DMS 273 (cell line): ENCODE measurements at regions not wholly inside any gene's neighbourhood (a gene's known extent, or its start where the extent isn't known, plus 50 kb on each side); places are given as distances from the start of the nearest gene placed in this dataset.
"Not testable (repeated sequence)": the region's sequence is repeated elsewhere in the genome, so short reads cannot be mapped to it uniquely, and the experiment has no call there.

Experiments used
- DNase-seq: peaks from one replicate; lab custom pipeline; 2025; ENCODE audit not compliant: unreplicated experiment; lab: John Stamatoyannopoulos, UW

DNA sequence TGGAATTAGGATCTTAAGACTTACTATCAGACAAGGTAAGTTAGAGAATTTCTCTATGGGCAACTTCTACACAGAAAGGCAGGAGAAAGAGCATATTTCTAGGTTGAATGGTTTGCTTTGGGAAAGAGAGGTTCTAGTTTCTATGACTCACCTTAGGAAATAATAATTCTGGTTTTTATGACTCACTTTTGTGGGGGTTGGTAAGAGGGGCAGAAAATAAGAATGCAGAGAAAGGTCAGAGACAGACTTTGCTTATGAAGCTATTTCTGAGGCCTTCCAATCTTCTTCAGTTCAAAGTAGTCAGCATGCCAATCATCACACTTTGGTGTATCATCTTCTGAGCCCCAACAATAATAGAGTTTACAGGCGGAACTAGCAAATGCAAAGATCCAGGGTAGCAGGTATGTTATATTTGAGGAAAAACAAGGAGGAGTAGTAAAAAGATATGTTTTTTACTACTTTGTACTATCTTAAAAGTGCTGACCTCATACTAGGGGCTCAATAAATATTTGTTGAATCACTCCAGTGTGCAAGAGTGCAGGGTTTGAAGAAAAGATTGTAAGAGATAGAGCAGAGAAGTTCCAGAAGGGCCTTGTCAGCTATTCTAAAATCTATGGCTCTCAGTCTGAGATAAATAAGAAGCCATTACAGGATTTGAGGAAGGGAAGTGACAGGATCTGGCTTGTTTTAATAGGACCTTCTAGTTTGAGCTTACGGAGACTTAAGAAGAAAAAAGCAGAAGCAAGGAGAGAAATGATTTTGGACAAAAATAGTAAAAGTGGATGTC is 56.7 kb upstream of the LRFN5 start:
- no peak for DNase-seq

DNA sequence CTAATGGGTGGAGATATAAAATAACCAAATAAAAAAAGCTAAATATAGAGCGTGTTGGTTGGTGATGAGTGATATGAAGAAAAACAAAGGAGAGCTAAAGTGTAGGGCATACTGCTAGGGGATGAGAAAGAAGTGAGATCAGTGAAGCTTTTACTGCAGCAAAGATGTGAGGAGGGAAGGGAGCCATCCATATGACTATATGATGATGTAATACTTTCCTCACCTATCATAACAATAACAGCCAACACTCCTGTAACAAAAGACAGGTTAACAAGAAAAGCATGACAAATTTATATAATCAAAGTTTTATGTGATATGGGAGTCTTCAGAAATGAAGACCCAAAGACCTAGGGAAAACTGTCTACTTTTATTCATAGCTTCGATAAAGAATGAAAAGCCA is 57.4 kb upstream of the LRFN5 start:
- no peak for DNase-seq

DNA sequence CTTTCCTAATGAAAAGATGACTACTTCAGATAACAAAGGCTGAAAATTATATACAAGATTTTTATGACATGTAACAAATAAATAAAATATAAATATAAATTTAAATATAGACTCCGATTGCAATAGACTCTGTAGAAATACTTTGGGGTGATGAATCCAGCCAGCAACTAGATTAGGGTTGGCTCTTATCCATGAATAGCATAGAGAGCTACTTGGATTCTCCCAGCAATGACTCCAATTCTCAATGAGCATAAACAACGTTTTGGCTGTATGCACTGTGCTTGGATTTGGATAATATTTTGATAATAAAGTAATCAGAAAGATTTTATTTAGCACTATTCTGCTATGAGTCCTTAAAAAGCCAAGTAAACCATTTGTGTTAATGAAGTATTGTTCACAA is 58.0 kb upstream of the LRFN5 start:
- DNase-seq: no peak

DNA sequence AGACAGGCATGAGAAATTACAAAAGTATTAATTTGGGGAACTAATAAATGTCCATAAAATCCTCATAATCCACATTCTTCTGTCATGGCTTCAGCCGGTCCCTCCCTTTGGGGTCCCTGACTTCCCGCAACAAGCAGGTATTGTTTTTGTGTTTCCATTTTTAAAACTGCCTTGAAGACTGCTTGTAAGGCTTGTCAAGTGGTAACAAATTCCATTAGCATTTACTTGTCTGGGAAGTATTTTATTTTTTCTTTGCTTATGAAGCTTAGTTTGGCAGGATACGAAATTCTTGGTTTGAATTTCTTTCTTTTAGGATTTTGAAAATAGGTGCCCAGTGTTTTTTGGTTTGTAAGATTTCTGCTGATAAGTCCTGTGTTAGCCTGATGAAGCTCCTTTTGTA is 65.3 kb upstream of the LRFN5 start:
- DNase-seq: no peak

DNA sequence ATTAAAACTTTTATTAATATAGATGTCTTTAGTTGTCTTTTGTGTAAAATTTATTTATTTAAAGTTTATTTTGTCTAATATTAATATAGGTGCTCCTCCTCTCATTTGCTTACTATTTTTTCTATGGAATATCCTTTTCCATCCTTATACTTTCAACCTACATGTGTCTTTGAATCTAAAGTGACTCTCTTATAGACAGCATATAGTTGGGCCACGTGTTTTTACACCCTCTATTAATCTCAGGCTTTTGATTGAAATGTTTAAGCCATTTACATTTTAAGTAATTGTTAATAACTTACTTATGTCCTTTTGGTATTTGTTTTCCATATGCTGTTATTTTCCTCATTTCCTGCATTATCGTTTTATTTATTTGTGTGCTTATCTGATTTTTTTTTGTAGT is 74.4 kb upstream of the LRFN5 start:
- DNase-seq: no peak

DNA sequence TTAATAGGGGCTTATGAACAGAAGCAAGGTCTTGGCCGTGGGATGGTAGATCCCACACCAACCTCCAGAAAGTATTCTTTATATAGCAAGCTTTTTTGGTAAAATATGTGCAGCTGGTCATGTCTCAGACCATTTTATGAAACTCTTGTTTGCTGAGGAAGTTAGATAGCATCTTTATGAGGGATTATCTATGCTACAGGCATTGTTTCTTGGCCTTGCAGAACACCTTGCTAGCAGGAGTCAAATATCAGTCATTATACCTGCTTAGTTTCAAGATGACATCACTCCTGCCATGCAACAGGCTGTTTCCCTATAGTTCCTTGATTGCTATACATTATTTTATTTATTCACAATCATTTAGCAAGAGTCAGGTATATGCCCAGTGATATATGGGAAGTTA is 84.8 kb upstream of the LRFN5 start:
- no peak for DNase-seq

DNA sequence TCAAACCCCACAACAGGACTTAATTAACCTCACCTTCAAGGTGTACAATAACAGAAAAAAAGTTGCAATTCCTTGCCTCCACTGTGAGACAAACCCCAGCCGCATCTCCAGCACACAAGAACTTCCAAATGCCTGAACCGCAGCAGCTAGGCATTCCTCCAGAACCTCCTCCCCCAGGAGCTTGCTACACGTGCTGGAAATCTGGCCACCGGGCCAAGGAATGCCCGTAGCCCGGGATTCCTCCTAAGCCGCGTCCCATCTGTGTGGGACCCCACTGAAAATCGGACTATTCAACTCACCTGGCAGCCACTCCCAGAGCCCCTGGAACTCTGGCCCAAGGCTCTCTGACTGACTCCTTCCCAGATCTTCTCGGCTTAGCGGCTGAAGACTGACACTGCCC is 88.6 kb upstream of the LRFN5 start:
- not testable (repeated sequence) for DNase-seq

DNA sequence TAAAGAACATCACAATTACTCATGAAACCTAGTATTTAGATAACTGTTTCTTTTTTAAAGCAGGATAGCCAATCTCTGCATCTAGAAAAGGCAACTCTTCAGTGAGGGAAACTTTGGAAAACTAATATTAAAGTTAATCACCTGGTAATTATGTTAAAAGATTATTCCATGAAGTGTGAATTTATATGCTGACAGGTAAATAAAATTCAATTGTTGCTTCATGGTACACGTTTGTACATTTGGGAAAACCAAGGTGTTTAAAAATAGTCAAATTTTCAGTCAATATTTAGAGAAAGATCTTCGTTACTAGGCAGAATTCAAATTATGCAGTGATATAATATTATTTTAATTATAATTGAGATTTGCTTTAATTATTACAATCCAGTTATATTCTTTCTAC is 100.1 kb upstream of the LRFN5 start:
- no peak for DNase-seq

DNA sequence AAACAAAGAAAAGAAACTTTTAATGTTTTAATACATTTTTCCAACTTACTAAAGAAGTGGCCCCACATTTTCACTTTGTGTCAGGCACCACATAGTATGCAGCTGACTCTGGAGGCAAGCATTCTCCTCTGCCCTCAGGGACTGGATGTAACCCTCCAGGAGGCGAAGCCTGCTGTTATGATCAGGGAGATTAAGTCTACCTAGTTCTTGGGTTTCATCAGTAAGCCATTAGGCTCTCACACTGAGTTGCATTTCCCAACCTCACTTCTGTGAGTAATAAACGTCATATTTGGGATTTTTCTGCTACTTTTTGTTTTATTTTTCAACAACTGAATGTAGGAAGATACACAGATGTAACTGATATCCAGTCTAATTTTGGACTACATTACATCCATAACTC is 101.2 kb upstream of the LRFN5 start:
- DNase-seq: no peak

DNA sequence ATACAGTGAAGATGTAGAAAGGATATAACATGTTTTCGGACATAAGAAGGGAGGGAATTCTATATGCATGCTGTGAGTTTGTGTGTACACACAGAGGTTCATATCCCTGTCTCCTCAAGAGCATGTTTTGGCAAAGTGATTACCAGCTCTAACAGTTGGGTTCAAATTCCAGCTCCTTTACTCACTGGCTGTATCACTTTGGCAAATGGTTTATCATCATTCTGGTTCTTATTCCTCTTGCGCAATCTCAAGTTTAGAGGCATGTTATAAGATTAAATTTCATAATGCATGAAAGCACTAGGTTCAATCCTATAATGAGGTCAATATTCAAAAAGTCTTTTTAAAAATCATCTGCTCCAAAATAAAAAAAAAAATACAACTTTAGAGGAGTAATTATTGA is 107.7 kb upstream of the LRFN5 start:
- DNase-seq: no peak

DNA sequence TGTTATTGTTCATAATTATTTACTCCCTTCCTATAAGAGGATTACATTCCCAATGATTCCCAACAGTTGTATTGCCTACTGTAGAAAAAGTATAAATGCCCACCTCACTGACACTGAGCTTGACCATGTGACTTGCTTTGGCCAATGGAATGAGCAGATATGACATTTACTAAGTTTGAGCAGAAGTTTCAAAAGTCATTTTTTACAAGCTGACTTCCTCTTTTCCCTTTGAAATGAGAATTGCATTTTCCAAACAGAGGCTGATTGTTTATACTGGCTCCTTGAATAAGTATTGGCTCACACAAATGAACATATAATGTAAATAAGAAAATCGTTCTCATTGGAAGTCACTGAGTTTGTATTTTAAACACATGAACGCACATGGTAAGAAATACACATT is 116.4 kb upstream of the LRFN5 start:
- DNase-seq: no peak

DNA sequence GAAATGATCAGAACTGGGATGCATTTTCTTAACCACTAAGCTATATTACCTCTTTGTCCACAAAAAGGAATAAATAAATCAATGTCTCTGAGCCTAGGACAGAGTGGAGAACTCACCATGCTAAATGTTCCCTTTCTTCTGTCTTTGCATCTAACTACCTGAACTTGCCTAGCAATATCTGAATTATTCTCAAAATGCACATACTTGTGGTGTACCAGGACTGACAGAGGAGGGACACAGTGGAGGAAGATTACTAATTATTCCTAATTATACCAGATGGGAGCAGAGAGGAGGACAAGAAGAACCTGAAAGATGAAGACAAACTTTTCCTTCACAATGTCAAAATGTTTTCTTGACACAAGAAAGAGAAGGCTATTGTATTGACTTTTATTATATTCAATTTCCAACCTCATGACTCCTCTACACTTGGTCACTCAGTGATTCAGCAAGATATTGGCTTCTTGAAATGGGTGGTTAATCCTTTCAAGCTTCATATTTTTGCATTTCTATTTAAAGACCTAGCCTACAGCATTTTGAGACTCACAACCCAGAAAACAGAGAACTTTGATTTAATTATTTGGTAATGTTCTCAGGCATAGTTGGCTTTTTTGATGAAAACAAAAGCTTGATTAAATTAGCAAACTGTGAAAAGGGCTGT is 117.2 kb upstream of the LRFN5 start:
- DNase-seq: no peak

DNA sequence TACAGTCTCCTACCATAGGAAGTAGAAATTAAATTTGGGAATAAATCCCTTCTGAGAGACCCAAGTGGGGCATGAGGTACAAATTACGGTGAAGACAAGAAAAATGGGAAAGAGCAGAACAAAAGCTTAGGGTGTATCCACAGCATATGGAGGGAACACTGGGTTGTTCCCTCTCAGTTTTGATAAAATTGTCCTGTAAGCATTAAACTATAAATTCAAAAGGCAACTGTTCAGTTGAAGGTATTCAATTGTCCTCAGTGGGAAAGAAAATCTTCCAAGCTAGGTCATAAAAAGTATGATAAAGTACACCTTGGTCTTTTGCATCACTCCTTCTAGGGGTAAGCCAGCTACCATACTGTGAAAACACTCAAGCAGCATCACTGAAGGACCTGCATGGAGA is 118.3 kb upstream of the LRFN5 start:
- no peak for DNase-seq

DNA sequence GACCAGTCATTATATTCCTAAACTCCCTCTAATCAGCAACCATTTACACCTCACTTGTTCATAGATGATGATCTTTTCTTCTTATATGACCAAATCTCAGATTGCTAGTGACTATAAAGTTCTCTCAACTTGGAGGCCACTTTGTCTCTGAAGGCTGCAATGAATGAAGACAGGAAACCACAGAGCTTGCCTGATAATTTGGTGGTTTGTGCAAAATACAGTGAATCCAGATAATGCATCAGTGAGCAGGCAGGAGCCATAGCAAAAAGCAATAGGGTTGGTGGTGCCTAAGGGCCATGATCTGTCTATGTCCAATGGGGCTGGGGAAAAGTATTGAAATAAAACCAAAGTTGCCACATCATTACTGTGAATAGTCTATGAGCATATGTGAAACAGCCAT is 123.8 kb upstream of the LRFN5 start:
- DNase-seq: no peak

DNA sequence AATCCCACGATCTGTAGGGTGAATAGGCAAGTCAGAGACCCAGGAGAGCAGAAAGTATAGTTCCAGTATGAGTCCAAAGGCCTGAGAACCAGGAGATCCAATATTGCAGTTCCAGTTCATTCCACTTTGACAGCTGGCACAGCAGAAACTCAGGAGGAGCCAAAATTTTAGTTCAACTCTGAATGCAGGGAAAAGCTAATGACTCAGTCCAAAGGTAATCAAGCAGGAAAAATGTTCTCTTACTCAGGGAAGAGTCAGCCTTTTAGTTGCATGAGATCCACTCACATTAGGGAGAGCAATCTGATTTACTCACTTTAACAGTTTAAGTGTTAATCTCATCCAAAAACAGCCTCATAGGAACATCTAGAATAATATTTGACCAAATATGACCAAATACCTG is 130.2 kb upstream of the LRFN5 start:
- peak; percentile 14 for DNase-seq

DNA sequence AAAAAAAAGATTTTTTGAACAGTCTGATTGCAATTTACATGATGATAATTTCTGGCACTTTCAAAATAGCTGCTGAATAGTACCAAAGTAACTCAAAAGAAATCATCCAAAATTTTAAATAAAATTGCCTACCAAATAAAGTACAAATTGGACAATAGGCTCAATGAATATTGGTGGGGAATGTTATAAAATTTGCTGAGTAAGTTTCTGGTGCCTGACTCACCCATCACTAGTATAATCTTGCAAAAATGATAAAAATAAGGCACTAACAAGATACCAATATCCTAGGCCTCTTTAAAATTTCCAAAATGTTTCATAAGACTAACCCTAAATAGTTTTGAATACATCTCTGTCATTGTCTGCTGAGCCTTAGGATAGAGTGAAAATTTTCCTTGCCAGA is 145.3 kb upstream of the LRFN5 start:
- no peak for DNase-seq

DNA sequence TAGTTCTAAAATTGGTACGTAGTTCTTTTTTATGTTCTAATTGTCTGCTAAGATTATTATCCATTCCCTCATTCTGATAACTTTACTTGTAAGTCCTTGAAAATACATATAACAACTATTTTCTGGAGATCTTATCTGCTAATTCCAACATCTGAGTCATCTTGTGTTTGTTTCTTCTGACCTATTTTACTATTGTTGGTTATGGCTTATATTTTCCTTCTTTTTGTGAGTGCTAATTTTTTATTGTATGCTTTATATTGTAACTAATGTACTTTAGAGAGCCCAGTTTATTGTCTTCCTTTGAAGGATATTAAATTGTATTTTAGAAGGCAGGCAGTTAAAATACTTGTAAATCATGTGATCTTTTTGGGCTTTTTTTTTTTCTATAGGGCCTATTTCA is 149.3 kb upstream of the LRFN5 start:
- no peak for DNase-seq

DNA sequence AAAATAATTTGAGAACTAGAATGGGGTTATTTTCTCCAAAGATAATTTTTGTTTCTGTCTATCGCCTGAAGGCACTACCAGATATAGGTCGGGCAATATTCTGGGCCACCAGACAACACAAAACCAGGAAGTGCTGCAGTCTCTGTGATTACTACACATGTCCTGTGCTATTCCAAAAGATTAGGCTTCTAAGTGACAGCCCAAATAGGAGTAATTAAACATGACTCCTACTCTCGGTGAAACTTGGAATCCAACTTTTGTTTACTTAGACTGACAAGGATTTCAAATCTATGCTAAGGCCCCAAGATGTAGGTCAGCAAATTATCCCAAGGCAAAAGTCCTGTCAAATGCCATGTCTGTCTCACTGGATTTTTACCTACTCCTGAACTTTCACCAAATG is 157.6 kb upstream of the LRFN5 start:
- DNase-seq: no peak

DNA sequence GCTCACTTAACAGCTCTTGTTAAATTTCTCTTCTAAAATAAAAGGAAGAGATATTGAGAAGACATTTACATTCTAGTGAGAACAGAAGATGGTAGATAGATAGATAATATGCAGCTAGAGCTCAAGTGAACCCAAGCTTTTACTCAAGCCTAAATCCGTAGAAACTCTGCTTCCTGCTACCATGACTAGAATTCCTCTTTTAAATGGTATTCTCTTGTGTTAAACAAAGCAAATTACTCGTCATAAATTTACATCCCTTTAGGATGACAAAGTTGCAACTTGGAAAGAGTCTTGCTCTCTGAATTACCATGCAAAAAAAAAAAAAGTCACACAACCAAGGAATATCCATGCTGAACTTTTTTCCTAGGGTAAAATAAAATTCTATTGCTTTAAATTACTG is 160.7 kb upstream of the LRFN5 start:
- no peak for DNase-seq

DNA sequence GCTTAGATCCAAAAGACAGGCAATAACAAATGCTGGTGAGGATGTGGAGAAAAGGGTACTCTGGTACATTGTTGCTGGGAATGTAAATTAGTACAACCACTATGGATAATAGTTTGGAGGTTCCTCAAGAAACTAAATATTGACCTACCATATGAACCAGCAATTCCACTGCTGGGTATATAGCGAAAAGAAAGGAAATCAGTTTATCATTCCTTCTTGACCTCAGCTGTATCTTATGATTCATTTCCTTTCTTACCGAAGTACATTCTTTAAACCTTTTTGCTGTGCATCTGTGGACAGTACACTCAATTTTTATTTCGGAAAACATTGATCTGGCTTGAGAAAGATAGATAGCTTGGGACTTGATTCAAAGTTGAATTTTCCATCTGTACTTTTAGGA is 183.2 kb upstream of the LRFN5 start:
- no peak for DNase-seq

DNA sequence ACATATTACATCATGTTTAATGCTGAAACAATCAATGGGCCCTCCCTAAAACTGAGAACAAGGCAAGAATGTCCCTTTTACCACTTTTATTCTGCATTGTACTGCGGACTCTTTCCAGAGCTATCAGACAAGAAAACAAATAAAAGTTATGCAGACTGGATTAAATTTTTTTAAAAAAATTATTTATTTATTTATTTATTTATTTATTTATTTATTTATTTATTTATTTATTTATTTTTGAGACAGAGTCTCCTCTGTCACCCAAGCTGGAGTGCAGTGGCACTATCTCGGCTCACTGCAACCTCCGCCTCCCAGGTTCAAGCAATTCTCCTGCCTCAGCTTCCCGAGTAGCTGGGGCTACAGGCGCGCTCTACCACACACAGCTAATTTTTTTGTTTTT is 185.4 kb upstream of the LRFN5 start:
- DNase-seq: not testable (repeated sequence)

DNA sequence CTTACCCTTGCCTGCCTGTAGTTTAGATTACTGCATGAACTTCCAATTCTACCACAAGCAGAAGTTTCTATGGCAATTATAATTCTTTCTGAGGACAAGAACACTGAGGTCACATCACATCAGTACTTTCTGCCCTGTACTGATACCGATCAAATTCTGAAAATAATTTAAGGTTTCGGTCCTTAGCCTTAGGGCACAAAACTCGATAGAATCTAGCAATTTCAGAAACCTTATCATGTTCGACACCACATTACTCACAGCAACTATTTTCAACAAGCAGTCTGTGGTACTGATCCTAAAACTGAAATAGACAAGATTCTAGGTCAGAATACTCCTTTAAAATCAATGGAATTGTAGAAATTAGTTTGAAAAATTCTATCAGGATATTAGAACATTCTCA is 187.0 kb upstream of the LRFN5 start:
- no peak for DNase-seq

DNA sequence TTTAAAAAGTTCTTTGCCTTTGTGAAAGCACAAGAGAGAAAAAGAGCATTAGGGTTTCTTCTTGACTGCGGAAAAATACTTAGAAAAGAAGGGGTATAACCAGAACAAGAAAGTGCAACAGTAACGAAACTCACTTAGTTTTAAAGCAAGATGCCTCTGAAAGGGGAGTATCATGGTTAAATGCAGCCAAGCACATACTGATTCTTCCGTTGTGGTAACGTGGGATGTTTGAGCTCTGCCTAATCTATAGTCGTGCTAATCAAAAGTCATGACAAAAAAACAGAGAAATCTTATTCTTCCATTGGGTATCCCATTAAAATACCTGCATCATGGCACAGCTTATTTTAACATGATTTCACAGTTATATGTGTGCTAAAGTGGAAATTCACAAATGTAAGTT is 187.8 kb upstream of the LRFN5 start:
- no peak for DNase-seq
